GM12878 (cell line): ENCODE measurements at regions not wholly inside any gene's neighbourhood (a gene's known extent, or its start where the extent isn't known, plus 50 kb on each side); places are given as distances from the start of the nearest gene placed in this dataset.

Source experiments
- ATAC-seq: fragments of 200-7000 bp; cut with Tn5 transposase; 3 replicates; pipeline ENCODE4 v1.9.1; 2020; ENCODE audit warnings: mild to moderate bottlenecking, moderate library complexity
- BruUV-seq: library from RNA; stranded (reverse); fragments of 400-500 nt; replicated peaks from 2 replicates; lab custom pipeline; 2021; lab: Mats Ljungman, UMichigan
- CTCF ChIA-PET: fragments of 300-600 bp; sonication (Branson Sonifier 250); formaldehyde crosslinking; extraction: SDS; loops from one replicate; lab custom pipeline; 2021; ENCODE audit warnings: inconsistent platforms; lab: Yijun Ruan, JAX
- POLR2A ChIA-PET: fragments of 350-600 bp; formaldehyde crosslinking; extraction: SDS; loops from one replicate; lab custom pipeline; 2021; ENCODE audit warnings: inconsistent platforms; lab: Charles Lee
- RAD21 ChIA-PET: fragments of 300-600 bp; sonication (Branson Sonifier 250); formaldehyde crosslinking; loops from one replicate; lab custom pipeline; 2023; ENCODE audit warnings: antibody characterized with exemption; ENCODE audit not compliant: unreplicated experiment; lab: Charles Lee
- SMC1A ChIA-PET: fragments of 300-600 bp; sonication (Branson Sonifier 250); formaldehyde crosslinking; loops from one replicate; lab custom pipeline; 2023; ENCODE audit not compliant: unreplicated experiment, uncharacterized antibody; lab: Charles Lee
- DNase-seq: peaks from one replicate; pipeline ENCODE4 v3.0.0-alpha.2; 2011; ENCODE audit warnings: low read depth, low spot score
- FAIRE-seq: peaks from 3 replicates; lab custom pipeline; 2011; peaks lifted over from hg19 to GRCh38; lab: Jason Lieb, UNC
- H2AFZ ChIP-seq: 2 replicates; pipeline ENCODE4 v1.6.0; 2011; ENCODE audit warnings: low read depth, low read length, control low read depth; ENCODE audit not compliant: control insufficient read depth
- H3K27ac ChIP-seq: 2 replicates; pipeline ENCODE4 v1.5.1; 2011; ENCODE audit warnings: control low read depth; ENCODE audit not compliant: control insufficient read depth, insufficient read depth
- H3K27me3 ChIP-seq, 2 experiments: replicated peaks in 1 of 2; 2 replicates each; pipeline versions ENCODE4 v1.6.0 to v1.6.1; 2011; ENCODE audit warnings: low read length in 1 of 2; ENCODE audit not compliant: control insufficient read depth in 2 of 2, insufficient read depth in 2 of 2
- H3K36me3 ChIP-seq, 2 experiments: 2 replicates each; pipeline ENCODE4 v1.5.1; 2011; ENCODE audit warnings: low read length in 1 of 2; ENCODE audit not compliant: control insufficient read depth in 2 of 2, insufficient read depth in 2 of 2
- H3K4me1 ChIP-seq: 2 replicates; pipeline ENCODE4 v1.6.1; 2011; ENCODE audit warnings: mild to moderate bottlenecking, low read length, moderate library complexity, mixed read lengths; ENCODE audit not compliant: control insufficient read depth, insufficient read depth
- H3K4me2 ChIP-seq: 2 replicates; pipeline ENCODE4 v1.6.0; 2011; ENCODE audit warnings: control low read depth; ENCODE audit not compliant: control insufficient read depth, insufficient read depth
- H3K4me3 ChIP-seq: fragments of 200-600 bp; sonication (generic); 2 replicates; pipeline ENCODE4 v1.5.1; 2016
- H3K79me2 ChIP-seq: 2 replicates; pipeline ENCODE4 v1.6.0; 2011; ENCODE audit warnings: low read length; ENCODE audit not compliant: control insufficient read depth, insufficient read depth
- H3K9ac ChIP-seq: 2 replicates; pipeline ENCODE4 v1.8.0; 2011; ENCODE audit warnings: low read length, control low read depth, mixed read lengths; ENCODE audit not compliant: control insufficient read depth, insufficient read depth
- H3K9me3 ChIP-seq: replicated peaks from 3 replicates; pipeline ENCODE4 v1.5.1; 2011; ENCODE audit warnings: mild to moderate bottlenecking, low read length; ENCODE audit not compliant: control insufficient read depth, insufficient read depth
- H4K20me1 ChIP-seq: 2 replicates; pipeline ENCODE4 v1.6.0; 2011; ENCODE audit not compliant: control insufficient read depth, insufficient read depth
- CHD2 ChIP-seq: IDR thresholded peaks from 2 replicates; pipeline ENCODE4 v1.6.1; 2011; ENCODE audit warnings: low read depth, low read length, improper control_type of control experiment, borderline replicate concordance
- EZH2 ChIP-seq: IDR thresholded peaks from 2 replicates; pipeline ENCODE4 v1.6.1; 2012; ENCODE audit warnings: low read depth, mild to moderate bottlenecking, control low read depth, inconsistent platforms, low read length, borderline replicate concordance; ENCODE audit not compliant: control insufficient read depth
- JUNB ChIP-seq: IDR thresholded peaks from 2 replicates; pipeline ENCODE4 v1.6.1; 2016; ENCODE audit warnings: antibody characterized with exemption, mild to moderate bottlenecking
- MTA2 ChIP-seq: fragments of 450-650 bp; IDR thresholded peaks from 2 replicates; pipeline ENCODE4 v1.6.1; 2016; ENCODE audit warnings: low read depth, mild to moderate bottlenecking, moderate library complexity
- NFYB ChIP-seq: IDR thresholded peaks from 2 replicates; pipeline ENCODE4 v1.6.1; 2011; ENCODE audit warnings: low read depth, mild to moderate bottlenecking, low read length, improper control_type of control experiment, moderate library complexity; ENCODE audit not compliant: insufficient read depth
- RAD21 ChIP-seq: IDR thresholded peaks from 2 replicates; pipeline ENCODE4 v1.6.1; 2011; ENCODE audit warnings: mild to moderate bottlenecking, low read depth, low read length, moderate library complexity; ENCODE audit not compliant: insufficient read depth
- WGBS: methylation state at CpG from one replicate; pipeline ENCODE4 v1.1.6; 2016; ENCODE audit warnings: low lambda C conversion rate; ENCODE audit not compliant: insufficient replicate concordance, insufficient coverage; ENCODE audit errors: missing lambda C conversion rate; 5-methylcytosine and 5-hydroxymethylcytosine counted together
- in situ Hi-C: fragments of 300-500 bp; cut with MboI; formaldehyde crosslinking; loops from 9 replicates; pipeline ENCODE4 v1.14.3; 2018; ENCODE audit warnings: mixed read lengths
- intact Hi-C: fragments of 100-400 bp; cut with micrococcal nuclease; formaldehyde crosslinking; loops from one replicate; pipeline ENCODE4 v1.14.2; 2022; ENCODE audit not compliant: unreplicated experiment
- TF ChIP-seq, protein P1 (sequence below): fragments of 450-650 bp; IDR thresholded peaks from 2 replicates; pipeline ENCODE4 v1.6.1; 2017; ENCODE audit warnings: antibody characterized with exemption, mild to moderate bottlenecking, moderate library complexity

DNA sequence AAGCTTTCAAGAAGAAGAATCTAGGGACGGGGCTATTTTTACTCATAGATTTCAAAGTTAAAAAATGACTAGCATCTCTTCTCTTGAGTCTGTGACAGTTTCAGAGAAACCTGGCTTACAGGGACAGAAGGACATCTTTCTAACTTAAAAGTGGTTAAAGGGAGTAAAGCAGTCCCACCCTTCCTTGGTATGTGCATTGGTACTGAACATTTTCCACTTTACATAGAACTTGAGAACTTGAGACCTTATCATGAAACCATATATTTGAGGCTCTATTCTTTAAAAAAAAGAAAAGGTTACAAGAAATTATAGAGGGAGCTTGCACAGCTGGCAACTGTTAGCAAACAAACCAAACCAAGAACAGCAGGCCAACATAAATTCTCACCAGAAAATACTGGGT, 73.4 kb upstream of the GAREM1 start:
- no peak overlapping the region for H3K4me2 ChIP-seq
- no peak for FAIRE-seq
- POLR2A ChIA-PET: no interaction called here
- intact Hi-C loops: loop anchor here (10.0 kb wide), 1 partner anchor 989 kb away; no protein-coding TSS in a partner anchor
- TF ChIP-seq CHD2: no peak
- TF ChIP-seq EZH2: no peak
- TF ChIP-seq, protein P1, sequence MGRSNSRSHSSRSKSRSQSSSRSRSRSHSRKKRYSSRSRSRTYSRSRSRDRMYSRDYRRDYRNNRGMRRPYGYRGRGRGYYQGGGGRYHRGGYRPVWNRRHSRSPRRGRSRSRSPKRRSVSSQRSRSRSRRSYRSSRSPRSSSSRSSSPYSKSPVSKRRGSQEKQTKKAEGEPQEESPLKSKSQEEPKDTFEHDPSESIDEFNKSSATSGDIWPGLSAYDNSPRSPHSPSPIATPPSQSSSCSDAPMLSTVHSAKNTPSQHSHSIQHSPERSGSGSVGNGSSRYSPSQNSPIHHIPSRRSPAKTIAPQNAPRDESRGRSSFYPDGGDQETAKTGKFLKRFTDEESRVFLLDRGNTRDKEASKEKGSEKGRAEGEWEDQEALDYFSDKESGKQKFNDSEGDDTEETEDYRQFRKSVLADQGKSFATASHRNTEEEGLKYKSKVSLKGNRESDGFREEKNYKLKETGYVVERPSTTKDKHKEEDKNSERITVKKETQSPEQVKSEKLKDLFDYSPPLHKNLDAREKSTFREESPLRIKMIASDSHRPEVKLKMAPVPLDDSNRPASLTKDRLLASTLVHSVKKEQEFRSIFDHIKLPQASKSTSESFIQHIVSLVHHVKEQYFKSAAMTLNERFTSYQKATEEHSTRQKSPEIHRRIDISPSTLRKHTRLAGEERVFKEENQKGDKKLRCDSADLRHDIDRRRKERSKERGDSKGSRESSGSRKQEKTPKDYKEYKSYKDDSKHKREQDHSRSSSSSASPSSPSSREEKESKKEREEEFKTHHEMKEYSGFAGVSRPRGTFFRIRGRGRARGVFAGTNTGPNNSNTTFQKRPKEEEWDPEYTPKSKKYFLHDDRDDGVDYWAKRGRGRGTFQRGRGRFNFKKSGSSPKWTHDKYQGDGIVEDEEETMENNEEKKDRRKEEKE: no peak
- no peak for TF ChIP-seq NFYB
- no peak for TF ChIP-seq RAD21
- TF ChIP-seq MTA2: no peak
- no peak for TF ChIP-seq JUNB
- DNase-seq: no peak
- no peaks in the 10 kb centered on the region for H3K36me3 ChIP-seq
- BruUV-seq: no TSS peak
- SMC1A ChIA-PET: no interaction called here
- H3K27me3 ChIP-seq: no peaks in the 10 kb centered on the region; a peak in 2 of 4 replicates
- no peaks in the 10 kb centered on the region for H3K9me3 ChIP-seq
- H4K20me1 ChIP-seq: no peaks in the 10 kb centered on the region
- CTCF ChIA-PET: no interaction called here
- no peak overlapping the region for H3K4me3 ChIP-seq
- WGBS: 0% methylated on average over 1 of the region's 1 CpG
- ATAC-seq: no peak
- in situ Hi-C loops: no loop called here
- H3K79me2 ChIP-seq: no peaks in the 10 kb centered on the region
- no peak overlapping the region for H3K9ac ChIP-seq
- RAD21 ChIA-PET: no interaction called here
- no peaks in the 10 kb centered on the region for H3K4me1 ChIP-seq
- H2AFZ ChIP-seq: no peak overlapping the region
- H3K27ac ChIP-seq: no peak overlapping the region
